ENCODE measurements at regions not wholly inside any gene's neighbourhood (a gene's known extent, or its start where the extent isn't known, plus 50 kb on each side); places are given as distances from the start of the nearest gene placed in this dataset.
"Not testable (repeated sequence)": the region's sequence is repeated elsewhere in the genome, so short reads cannot be mapped to it uniquely, and the experiment has no call there.

DNA sequence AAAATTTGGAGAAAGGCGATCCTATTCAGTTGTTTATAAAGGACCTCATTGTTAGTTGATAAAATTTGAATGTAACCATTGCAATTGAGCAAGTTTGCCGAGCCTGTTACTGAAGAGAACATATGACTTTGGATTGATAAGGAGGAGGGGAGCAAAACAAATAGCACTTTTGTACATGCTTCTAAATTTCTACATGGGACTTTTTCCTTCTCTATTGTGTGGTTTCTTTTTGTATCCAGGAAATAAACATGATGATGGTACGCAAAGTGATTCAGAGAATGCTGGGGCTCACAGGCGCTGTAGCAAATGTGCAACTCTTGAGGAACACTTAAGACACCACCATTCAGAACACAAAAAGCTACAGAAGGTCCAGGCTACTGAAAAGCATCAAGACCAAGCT, 140.2 kb upstream of the PRSS12 start:
- CTCF ChIA-PET; POLR2A ChIA-PET (ENCODE audit: unreplicated experiment); H3K36me3 ChIP-seq (ENCODE audit: low read depth); H3K27me3 ChIP-seq (ENCODE audit: insufficient read depth, low read depth); H3K4me1 ChIP-seq (replicated peaks; ENCODE audit: insufficient read depth); H3K4me3 ChIP-seq; H3K9me3 ChIP-seq (ENCODE audit: insufficient read depth, low read depth); BruUV-seq (replicated peaks); intact Hi-C loops (cut with micrococcal nuclease; ENCODE audit: unreplicated experiment); H3K27ac ChIP-seq; H2AFZ ChIP-seq; H4K20me1 ChIP-seq (ENCODE audit: insufficient read depth); H3F3A ChIP-seq (ENCODE audit: insufficient read depth, low read depth); DNase-seq; H3K4me2 ChIP-seq; H3K9me2 ChIP-seq (ENCODE audit: insufficient read depth); H3K79me2 ChIP-seq (ENCODE audit: low read depth): not testable (repeated sequence)

DNA sequence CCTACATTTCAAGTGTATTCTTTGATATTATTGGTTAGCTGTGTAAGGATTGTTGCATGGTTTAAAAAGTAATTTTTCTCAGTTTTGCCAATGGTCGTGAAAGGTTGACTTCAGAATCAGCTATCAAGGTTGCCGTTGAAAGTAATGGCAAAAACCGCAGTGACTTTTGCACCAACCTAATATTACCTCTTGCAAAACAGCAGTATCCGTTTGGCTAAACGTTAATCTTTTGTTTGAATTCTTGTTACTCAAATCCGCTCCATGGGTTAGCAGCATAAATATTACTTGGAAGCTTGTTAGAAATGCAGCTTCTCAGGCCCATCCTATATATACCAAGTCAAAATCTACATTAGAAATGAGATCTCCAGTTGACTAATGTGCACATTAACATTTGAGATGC, 141.6 kb upstream of the PRSS12 start:
- H3K9me3 ChIP-seq (ENCODE audit: insufficient read depth, low read depth); H3F3A ChIP-seq (ENCODE audit: insufficient read depth, low read depth); H3K79me2 ChIP-seq (ENCODE audit: low read depth); H3K27me3 ChIP-seq (ENCODE audit: insufficient read depth, low read depth); H3K4me3 ChIP-seq; intact Hi-C loops (cut with micrococcal nuclease; ENCODE audit: unreplicated experiment); H3K4me2 ChIP-seq; H2AFZ ChIP-seq; CTCF ChIA-PET; H3K9me2 ChIP-seq (ENCODE audit: insufficient read depth); H4K20me1 ChIP-seq (ENCODE audit: insufficient read depth); DNase-seq; BruUV-seq (replicated peaks); POLR2A ChIA-PET (ENCODE audit: unreplicated experiment); H3K36me3 ChIP-seq (ENCODE audit: low read depth); H3K4me1 ChIP-seq (replicated peaks; ENCODE audit: insufficient read depth); H3K27ac ChIP-seq: not testable (repeated sequence)

DNA sequence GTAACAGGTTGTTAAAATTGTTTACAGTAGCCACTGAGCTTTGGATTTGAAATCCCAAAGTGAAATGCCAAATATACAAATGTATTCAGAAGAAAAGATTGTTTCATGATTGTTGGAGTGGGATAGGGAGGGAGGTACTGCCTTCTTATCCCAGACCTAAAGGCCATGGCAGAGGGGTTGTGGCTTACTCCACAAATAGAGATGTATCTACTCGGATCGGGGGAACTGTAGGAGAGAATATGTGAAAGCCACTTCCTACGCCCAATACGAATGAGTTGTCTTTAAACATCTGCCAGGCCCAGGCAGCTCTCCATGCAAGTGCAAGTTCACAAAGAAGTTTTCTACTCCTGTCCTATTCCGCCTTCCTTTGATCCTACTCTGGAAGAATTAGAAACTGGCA, 150.2 kb upstream of the PRSS12 start:
- H2AFZ ChIP-seq; H3K27me3 ChIP-seq (ENCODE audit: insufficient read depth, low read depth); H3K27ac ChIP-seq; H3K36me3 ChIP-seq (ENCODE audit: low read depth); POLR2A ChIA-PET (ENCODE audit: unreplicated experiment); H3K9me3 ChIP-seq (ENCODE audit: insufficient read depth, low read depth); H3K4me3 ChIP-seq; BruUV-seq (replicated peaks); H3K79me2 ChIP-seq (ENCODE audit: low read depth); H3K4me1 ChIP-seq (replicated peaks; ENCODE audit: insufficient read depth); H3K9me2 ChIP-seq (ENCODE audit: insufficient read depth); CTCF ChIA-PET; DNase-seq; H3K4me2 ChIP-seq; H3F3A ChIP-seq (ENCODE audit: insufficient read depth, low read depth); H4K20me1 ChIP-seq (ENCODE audit: insufficient read depth): not testable (repeated sequence)
- intact Hi-C loops (cut with micrococcal nuclease; ENCODE audit: unreplicated experiment) = loop anchor here (10.0 kb wide), 1 partner anchor 218 kb away; no protein-coding TSS in a partner anchor

DNA sequence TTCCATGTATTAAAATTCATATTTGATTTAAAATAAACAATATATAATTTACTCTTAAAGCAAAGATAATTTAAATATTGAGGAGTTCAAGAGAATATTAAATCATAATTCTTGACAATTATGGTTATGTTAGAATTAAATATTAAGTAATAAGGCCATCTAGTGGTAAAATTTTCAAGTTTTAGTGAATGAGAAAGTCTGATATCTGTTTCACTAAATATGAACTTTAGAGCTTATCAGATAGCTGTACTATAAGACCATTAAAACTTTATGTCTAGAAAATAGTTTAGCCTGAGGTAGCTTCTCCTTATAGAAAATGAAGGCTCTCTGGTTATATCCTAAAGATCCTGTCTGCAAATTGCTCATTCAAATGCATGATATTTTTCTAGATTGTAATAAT, 152.1 kb upstream of the PRSS12 start:
- TF ChIP-seq, protein P1, sequence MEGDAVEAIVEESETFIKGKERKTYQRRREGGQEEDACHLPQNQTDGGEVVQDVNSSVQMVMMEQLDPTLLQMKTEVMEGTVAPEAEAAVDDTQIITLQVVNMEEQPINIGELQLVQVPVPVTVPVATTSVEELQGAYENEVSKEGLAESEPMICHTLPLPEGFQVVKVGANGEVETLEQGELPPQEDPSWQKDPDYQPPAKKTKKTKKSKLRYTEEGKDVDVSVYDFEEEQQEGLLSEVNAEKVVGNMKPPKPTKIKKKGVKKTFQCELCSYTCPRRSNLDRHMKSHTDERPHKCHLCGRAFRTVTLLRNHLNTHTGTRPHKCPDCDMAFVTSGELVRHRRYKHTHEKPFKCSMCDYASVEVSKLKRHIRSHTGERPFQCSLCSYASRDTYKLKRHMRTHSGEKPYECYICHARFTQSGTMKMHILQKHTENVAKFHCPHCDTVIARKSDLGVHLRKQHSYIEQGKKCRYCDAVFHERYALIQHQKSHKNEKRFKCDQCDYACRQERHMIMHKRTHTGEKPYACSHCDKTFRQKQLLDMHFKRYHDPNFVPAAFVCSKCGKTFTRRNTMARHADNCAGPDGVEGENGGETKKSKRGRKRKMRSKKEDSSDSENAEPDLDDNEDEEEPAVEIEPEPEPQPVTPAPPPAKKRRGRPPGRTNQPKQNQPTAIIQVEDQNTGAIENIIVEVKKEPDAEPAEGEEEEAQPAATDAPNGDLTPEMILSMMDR (conservative IDR thresholded peaks at IDR 0.05) = 0 out of 2 replicates have a peak, but pooled peaks have one; percentile 11
- H3K4me2 ChIP-seq; H3K9me2 ChIP-seq (ENCODE audit: insufficient read depth); CTCF ChIA-PET; BruUV-seq (replicated peaks); POLR2A ChIA-PET (ENCODE audit: unreplicated experiment); H2AFZ ChIP-seq; H3K79me2 ChIP-seq (ENCODE audit: low read depth); DNase-seq; H3K27me3 ChIP-seq (ENCODE audit: insufficient read depth, low read depth); H3K36me3 ChIP-seq (ENCODE audit: low read depth); H3K27ac ChIP-seq; H3K4me1 ChIP-seq (replicated peaks; ENCODE audit: insufficient read depth); H3K9me3 ChIP-seq (ENCODE audit: insufficient read depth, low read depth); H4K20me1 ChIP-seq (ENCODE audit: insufficient read depth); H3F3A ChIP-seq (ENCODE audit: insufficient read depth, low read depth); H3K4me3 ChIP-seq: not testable (repeated sequence)
- intact Hi-C loops (cut with micrococcal nuclease; ENCODE audit: unreplicated experiment) = loop anchor here (10.0 kb wide), 1 partner anchor 220 kb away; no protein-coding TSS in a partner anchor

DNA sequence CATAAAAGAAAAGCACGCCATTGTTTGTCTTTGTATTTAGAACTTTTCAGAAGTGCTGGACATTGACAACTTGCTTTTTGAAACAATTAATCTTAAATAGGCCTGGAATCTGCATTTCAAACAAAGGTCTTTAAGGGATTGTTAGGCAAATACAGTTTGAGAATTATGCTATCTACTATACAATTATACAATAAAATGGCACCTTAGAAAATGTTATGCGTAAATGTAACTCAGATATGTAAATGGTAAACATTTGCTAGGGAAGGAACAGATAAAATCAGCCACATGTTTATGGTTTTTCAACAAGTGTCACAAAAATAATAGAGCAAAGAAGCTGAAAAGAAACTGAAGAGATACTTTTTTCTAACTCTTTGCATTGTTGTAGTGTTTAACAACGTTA, 152.7 kb upstream of the PRSS12 start:
- DNase-seq; H3K9me2 ChIP-seq (ENCODE audit: insufficient read depth); H3K36me3 ChIP-seq (ENCODE audit: low read depth); BruUV-seq (replicated peaks); H3F3A ChIP-seq (ENCODE audit: insufficient read depth, low read depth); H3K4me1 ChIP-seq (replicated peaks; ENCODE audit: insufficient read depth); H3K4me3 ChIP-seq; H3K27ac ChIP-seq; H3K27me3 ChIP-seq (ENCODE audit: insufficient read depth, low read depth); H2AFZ ChIP-seq; POLR2A ChIA-PET (ENCODE audit: unreplicated experiment); H3K4me2 ChIP-seq; CTCF ChIA-PET; H3K79me2 ChIP-seq (ENCODE audit: low read depth); H4K20me1 ChIP-seq (ENCODE audit: insufficient read depth); H3K9me3 ChIP-seq (ENCODE audit: insufficient read depth, low read depth): not testable (repeated sequence)
- intact Hi-C loops (cut with micrococcal nuclease; ENCODE audit: unreplicated experiment) = loop anchor here (10.0 kb wide), 1 partner anchor 221 kb away; no protein-coding TSS in a partner anchor

DNA sequence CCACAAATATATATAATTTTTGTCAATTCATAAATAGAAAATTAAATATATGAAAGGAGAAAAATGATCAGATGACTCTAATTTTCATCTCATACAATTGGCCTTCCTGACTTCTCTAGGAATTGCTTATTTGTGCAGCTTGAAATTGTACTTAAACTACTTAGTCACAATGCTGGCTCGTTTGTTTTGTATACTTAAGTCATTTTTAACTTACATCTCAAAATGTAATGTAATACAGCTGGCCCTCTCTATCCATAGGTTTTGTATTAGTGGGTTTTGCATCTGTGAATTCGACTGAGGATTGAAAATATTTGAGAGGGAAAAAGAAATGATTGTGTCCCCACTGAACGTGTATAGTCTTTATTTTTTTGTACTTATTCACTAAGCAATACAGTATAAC, 160.1 kb upstream of the PRSS12 start:
- H3K4me1 ChIP-seq (replicated peaks; ENCODE audit: insufficient read depth); H3K9me2 ChIP-seq (ENCODE audit: insufficient read depth); H3F3A ChIP-seq (ENCODE audit: insufficient read depth, low read depth); H3K27me3 ChIP-seq (ENCODE audit: insufficient read depth, low read depth); H3K79me2 ChIP-seq (ENCODE audit: low read depth); H2AFZ ChIP-seq; DNase-seq; CTCF ChIA-PET; H3K27ac ChIP-seq; POLR2A ChIA-PET (ENCODE audit: unreplicated experiment); H3K4me2 ChIP-seq; H3K9me3 ChIP-seq (ENCODE audit: insufficient read depth, low read depth); H3K4me3 ChIP-seq; BruUV-seq (replicated peaks); H4K20me1 ChIP-seq (ENCODE audit: insufficient read depth); intact Hi-C loops (cut with micrococcal nuclease; ENCODE audit: unreplicated experiment); H3K36me3 ChIP-seq (ENCODE audit: low read depth): not testable (repeated sequence)

DNA sequence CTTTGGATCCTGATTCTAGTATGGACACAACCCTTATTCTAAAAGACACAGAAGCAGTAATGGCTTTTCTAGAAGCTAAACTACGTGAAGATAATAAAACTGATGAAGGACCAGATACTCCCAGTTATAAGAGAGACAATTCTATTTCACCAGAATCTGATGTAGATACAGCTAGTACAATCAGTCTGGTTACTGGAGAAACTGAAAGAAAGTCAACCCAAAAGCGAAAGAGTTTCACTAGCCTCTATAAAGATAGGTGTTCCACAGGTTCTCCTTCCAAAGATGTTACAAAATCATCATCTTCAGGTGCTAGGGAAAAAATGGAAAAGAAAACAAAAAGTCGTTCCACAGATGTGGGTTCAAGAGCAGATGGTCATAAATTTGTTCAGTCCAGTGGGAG, 161.5 kb upstream of the PRSS12 start:
- CTCF ChIA-PET; H3K4me1 ChIP-seq (replicated peaks; ENCODE audit: insufficient read depth); H3K27ac ChIP-seq; H2AFZ ChIP-seq; H3K79me2 ChIP-seq (ENCODE audit: low read depth); H3K4me3 ChIP-seq; POLR2A ChIA-PET (ENCODE audit: unreplicated experiment); H3K9me2 ChIP-seq (ENCODE audit: insufficient read depth); H3F3A ChIP-seq (ENCODE audit: insufficient read depth, low read depth); intact Hi-C loops (cut with micrococcal nuclease; ENCODE audit: unreplicated experiment); DNase-seq; H3K9me3 ChIP-seq (ENCODE audit: insufficient read depth, low read depth); BruUV-seq (replicated peaks); H4K20me1 ChIP-seq (ENCODE audit: insufficient read depth); H3K36me3 ChIP-seq (ENCODE audit: low read depth); H3K4me2 ChIP-seq; H3K27me3 ChIP-seq (ENCODE audit: insufficient read depth, low read depth): not testable (repeated sequence)

Measured in PC-9 (cell line).